Neural progenitor cell (in vitro differentiated cells): ENCODE measurements at regions not wholly inside any gene's neighbourhood (a gene's known extent, or its start where the extent isn't known, plus 50 kb on each side); places are given as distances from the start of the nearest gene placed in this dataset.

Experiments used
- DNase-seq: peaks from one replicate; pipeline ENCODE4 v3.0.0-alpha.2; 2016; ENCODE audit warnings: low spot score
- H2AFZ ChIP-seq: fragments of 200-600 bp; sonication (generic); replicated peaks from 2 replicates; pipeline ENCODE4 v1.6.1; 2016; ENCODE audit warnings: antibody characterized with exemption
- H3F3A ChIP-seq: fragments of 200-600 bp; sonication (generic); 2 replicates; pipeline ENCODE4 v1.6.1; 2016; ENCODE audit warnings: antibody characterized with exemption, low read depth
- H3K27ac ChIP-seq: fragments of 200-600 bp; sonication (generic); 2 replicates; pipeline ENCODE4 v1.5.1; 2016; ENCODE audit warnings: mild to moderate bottlenecking
- H3K27me3 ChIP-seq: fragments of 200-600 bp; sonication (generic); 2 replicates; pipeline ENCODE4 v1.6.1; 2016; ENCODE audit warnings: mild to moderate bottlenecking, moderate library complexity
- H3K36me3 ChIP-seq: fragments of 200-600 bp; sonication (generic); 2 replicates; pipeline ENCODE4 v1.5.1; 2016
- H3K4me1 ChIP-seq: fragments of 200-600 bp; sonication (generic); 2 replicates; pipeline ENCODE4 v1.6.1; 2016; ENCODE audit warnings: mixed run types
- H3K4me2 ChIP-seq: fragments of 200-600 bp; sonication (generic); 2 replicates; pipeline ENCODE4 v1.6.1; 2016
- H3K4me3 ChIP-seq: fragments of 200-600 bp; sonication (generic); 2 replicates; pipeline ENCODE4 v1.5.1; 2016
- H3K79me2 ChIP-seq: fragments of 200-600 bp; sonication (generic); 2 replicates; pipeline ENCODE4 v1.6.1; 2016; ENCODE audit warnings: low read depth
- H3K9ac ChIP-seq: fragments of 200-600 bp; sonication (generic); 2 replicates; pipeline ENCODE4 v1.6.1; 2016
- H3K9me3 ChIP-seq: fragments of 200-600 bp; sonication (generic); 2 replicates; pipeline ENCODE4 v1.5.1; 2016; ENCODE audit warnings: low read depth
- H4K20me1 ChIP-seq: fragments of 200-600 bp; sonication (generic); 2 replicates; pipeline ENCODE4 v1.6.1; 2016; ENCODE audit warnings: low read depth
- H3K27ac Mint-ChIP-seq: 3 replicates; pipeline ENCODE4 v1.8.0; 2021; ENCODE audit warnings: mixed read lengths
- H3K27me3 Mint-ChIP-seq: 2 replicates; pipeline ENCODE4 v1.8.0; 2022; ENCODE audit warnings: low read depth, mild to moderate bottlenecking, inconsistent platforms, moderate library complexity, mixed read lengths; ENCODE audit not compliant: insufficient read depth
- H3K36me3 Mint-ChIP-seq: 3 replicates; pipeline ENCODE4 v1.8.0; 2021; ENCODE audit warnings: mixed read lengths
- H3K4me1 Mint-ChIP-seq: 3 replicates; pipeline ENCODE4 v1.8.0; 2021; ENCODE audit warnings: mixed read lengths
- H3K4me3 Mint-ChIP-seq: 3 replicates; pipeline ENCODE4 v1.8.0; 2021; ENCODE audit warnings: mild to moderate bottlenecking, moderate library complexity, mixed read lengths
- H3K9me3 Mint-ChIP-seq: 3 replicates; pipeline ENCODE4 v1.8.0; 2020; ENCODE audit warnings: mixed read lengths
- CTCF ChIP-seq: fragments of 200-600 bp; sonication (generic); IDR thresholded peaks from 2 replicates; pipeline ENCODE4 v1.5.1; 2017; ENCODE audit warnings: antibody characterized with exemption, mild to moderate bottlenecking
- EZH2 ChIP-seq: fragments of 200-600 bp; sonication (generic); IDR thresholded peaks from 2 replicates; pipeline ENCODE4 v1.6.1; 2017; ENCODE audit warnings: antibody characterized with exemption, mild to moderate bottlenecking, moderate library complexity
- EZH2phosphoT487 ChIP-seq: fragments of 200-600 bp; sonication (generic); IDR thresholded peaks from 2 replicates; pipeline ENCODE4 v1.6.1; 2017; ENCODE audit warnings: antibody characterized with exemption

- Mint-ChIP-seq H3K9me3 (no peaks in the 10 kb centered on the region), H3K27me3 (peaks cover 2% of the 10 kb centered on the region), H3K4me3 (no peak overlapping the region), H3K4me1 (no peaks in the 10 kb centered on the region), H3K27ac (no peak overlapping the region), H3K36me3 (no peaks in the 10 kb centered on the region)
- Histone ChIP-seq H3K4me3 (no peak overlapping the region), H3K79me2 (no peaks in the 10 kb centered on the region), H3K9me3 (no peaks in the 10 kb centered on the region), H3K27me3 (no peaks in the 10 kb centered on the region), H2AFZ (peak overlapping the region; percentile 42), H3K27ac (no peak overlapping the region), H4K20me1 (no peaks in the 10 kb centered on the region), H3K4me2 (no peak overlapping the region), H3K36me3 (no peaks in the 10 kb centered on the region), H3F3A (no peaks in the 10 kb centered on the region), H3K4me1 (no peaks in the 10 kb centered on the region), H3K9ac (no peak overlapping the region)
- no peak for TF ChIP-seq EZH2phosphoT487
- TF ChIP-seq EZH2, result no peak
- no peak for TF ChIP-seq CTCF
- no peak for DNase-seq
These were observed 61.6 kb upstream of the TNFRSF21 start for GRCh38 chr6:47371139-47371869.

GRCh38 chr6:47371870-47372255, 62.2 kb upstream of the TNFRSF21 start:
- Mint-ChIP-seq H3K27me3 (peaks cover 2% of the 10 kb centered on the region), H3K36me3 (no peaks in the 10 kb centered on the region), H3K4me1 (no peaks in the 10 kb centered on the region), H3K9me3 (no peaks in the 10 kb centered on the region), H3K4me3 (no peak overlapping the region), H3K27ac (no peak overlapping the region)
- Histone ChIP-seq H3K27me3 (no peaks in the 10 kb centered on the region), H3K9ac (no peak overlapping the region), H4K20me1 (no peaks in the 10 kb centered on the region), H3K9me3 (no peaks in the 10 kb centered on the region), H3K36me3 (no peaks in the 10 kb centered on the region), H2AFZ (peak overlapping the region; percentile 42), H3K27ac (no peak overlapping the region), H3K4me2 (no peak overlapping the region), H3F3A (no peaks in the 10 kb centered on the region), H3K4me1 (no peaks in the 10 kb centered on the region), H3K79me2 (no peaks in the 10 kb centered on the region), H3K4me3 (no peak overlapping the region)
- DNase-seq, result no peak
- TF ChIP-seq EZH2, result no peak
- no peak for TF ChIP-seq EZH2phosphoT487
- TF ChIP-seq CTCF, result no peak

DNA sequence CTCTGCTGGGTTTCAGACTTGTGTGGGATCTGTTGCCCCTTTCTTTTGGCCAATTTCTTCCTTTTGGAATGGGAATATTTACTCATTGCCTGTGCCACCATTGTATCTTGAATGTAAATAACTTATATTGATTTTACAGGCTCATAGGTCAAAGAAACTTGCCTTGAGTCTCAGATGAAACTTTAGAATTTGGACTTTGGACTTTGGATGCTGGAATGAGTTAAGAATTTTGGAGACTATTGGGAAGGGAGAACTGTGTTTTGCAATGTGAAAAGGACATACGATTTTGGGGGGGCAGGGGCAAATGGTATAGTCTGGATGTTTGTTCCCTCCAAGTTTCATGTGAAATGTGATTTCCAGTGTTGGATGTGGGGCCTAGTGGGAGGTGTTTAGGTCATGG, 62.6 kb upstream of the TNFRSF21 start:
- Histone ChIP-seq H3K27me3 (no peaks in the 10 kb centered on the region), H3K36me3 (no peaks in the 10 kb centered on the region), H2AFZ (no peak overlapping the region), H3K9ac (no peak overlapping the region), H3K79me2 (no peaks in the 10 kb centered on the region), H3K9me3 (no peaks in the 10 kb centered on the region), H3K4me1 (no peaks in the 10 kb centered on the region), H3F3A (no peaks in the 10 kb centered on the region), H3K4me3 (no peak overlapping the region), H4K20me1 (no peaks in the 10 kb centered on the region), H3K27ac (no peak overlapping the region), H3K4me2 (no peak overlapping the region)
- DNase-seq, result no peak
- Mint-ChIP-seq H3K27me3 (peaks cover 2% of the 10 kb centered on the region), H3K4me1 (no peaks in the 10 kb centered on the region), H3K9me3 (no peaks in the 10 kb centered on the region), H3K4me3 (no peak overlapping the region), H3K27ac (no peak overlapping the region), H3K36me3 (no peaks in the 10 kb centered on the region)
- TF ChIP-seq EZH2, result no peak
- no peak for TF ChIP-seq EZH2phosphoT487
- TF ChIP-seq CTCF, result no peak
